Right kidney (tissue), 1 donor: ENCODE measurements at regions not wholly inside any gene's neighbourhood (a gene's known extent, or its start where the extent isn't known, plus 50 kb on each side); places are given as distances from the start of the nearest gene placed in this dataset.
"Not testable (repeated sequence)": the region's sequence is repeated elsewhere in the genome, so short reads cannot be mapped to it uniquely, and the experiment has no call there.

ENCODE experiments used
- DNase-seq: peaks from one replicate; pipeline ENCODE4 v3.0.0-alpha.2; 2016

GRCh38 chr7:9071160-9071762 is 637.9 kb downstream of the NXPH1 start:
- no peak for DNase-seq

GRCh38 chr7:9075774-9076173 is 642.4 kb downstream of the NXPH1 start:
- not testable (repeated sequence) for DNase-seq

- no peak for DNase-seq
Observed at GRCh38 chr7:9082203-9082602, 648.8 kb downstream of the NXPH1 start.

- DNase-seq = no peak
Observed at GRCh38 chr7:9083837-9084236, 650.4 kb downstream of the NXPH1 start.

- no peak for DNase-seq
Observed at GRCh38 chr7:9091282-9091681, 657.9 kb downstream of the NXPH1 start.

- DNase-seq = no peak
Observed at GRCh38 chr7:9097565-9098060, 664.2 kb downstream of the NXPH1 start.

GRCh38 chr7:9100289-9100688 is 666.9 kb downstream of the NXPH1 start:
- DNase-seq = no peak

- no peak for DNase-seq
Observed at GRCh38 chr7:9102846-9103245, 669.4 kb downstream of the NXPH1 start.

- DNase-seq = no peak
Observed at GRCh38 chr7:9106747-9107146, 673.3 kb downstream of the NXPH1 start.

GRCh38 chr7:9120331-9120730 is 686.9 kb downstream of the NXPH1 start:
- no peak for DNase-seq

- DNase-seq = no peak
Observed at GRCh38 chr7:9124320-9124719, 690.9 kb downstream of the NXPH1 start.

- no peak for DNase-seq
Observed at GRCh38 chr7:9125246-9125645, 691.8 kb downstream of the NXPH1 start.

- DNase-seq = no peak
Observed at GRCh38 chr7:9127901-9128300, 694.5 kb downstream of the NXPH1 start.

GRCh38 chr7:9148687-9149086 is 715.3 kb downstream of the NXPH1 start:
- DNase-seq = no peak

- DNase-seq = no peak
Observed at GRCh38 chr7:9149499-9150082, 716.2 kb downstream of the NXPH1 start.

GRCh38 chr7:9163691-9164090 is 730.3 kb downstream of the NXPH1 start:
- DNase-seq = not testable (repeated sequence)

- DNase-seq = no peak
Observed at GRCh38 chr7:9175871-9176270, 742.5 kb downstream of the NXPH1 start.

- no peak for DNase-seq
Observed at GRCh38 chr7:9181356-9181755, 747.9 kb downstream of the NXPH1 start.

GRCh38 chr7:9186730-9187129 is 753.3 kb downstream of the NXPH1 start:
- no peak for DNase-seq

- DNase-seq = no peak
Observed at GRCh38 chr7:9189703-9190102, 756.3 kb downstream of the NXPH1 start.

- no peak for DNase-seq
Observed at GRCh38 chr7:9192969-9193368, 759.6 kb downstream of the NXPH1 start.

GRCh38 chr7:9200626-9201025 is 767.2 kb downstream of the NXPH1 start:
- no peak for DNase-seq

GRCh38 chr7:9201928-9202327 is 768.5 kb downstream of the NXPH1 start:
- no peak for DNase-seq

- DNase-seq = no peak
Observed at GRCh38 chr7:9204571-9204970, 771.2 kb downstream of the NXPH1 start.

- DNase-seq = no peak
Observed at GRCh38 chr7:9210114-9210513, 776.7 kb downstream of the NXPH1 start.
